ENCODE measurements at regions not wholly inside any gene's neighbourhood (a gene's known extent, or its start where the extent isn't known, plus 50 kb on each side); places are given as distances from the start of the nearest gene placed in this dataset.

DNA sequence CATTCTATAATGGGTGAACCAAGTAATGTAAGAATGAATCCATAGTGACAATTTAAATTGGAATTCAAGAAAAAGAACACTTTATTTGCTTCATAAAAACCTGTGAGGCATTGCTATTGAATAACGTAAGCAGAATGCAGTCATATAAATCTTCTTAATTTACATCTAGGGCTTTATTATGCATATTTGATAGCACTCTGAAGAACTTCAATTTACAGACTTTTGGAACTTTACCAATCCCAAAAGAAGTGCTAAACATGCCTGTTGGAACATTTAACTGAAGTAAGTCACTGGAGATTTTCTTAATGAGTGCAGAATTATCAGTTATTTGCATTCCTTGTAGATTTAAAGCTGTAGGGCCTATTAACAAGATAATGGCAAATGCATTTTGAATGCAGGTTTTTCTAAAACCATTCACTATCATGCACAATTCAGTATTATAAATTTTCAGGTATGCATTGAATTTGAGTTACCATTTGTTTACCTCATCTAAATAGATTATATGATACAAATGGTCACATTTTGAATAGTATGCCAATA lies 1181.2 kb downstream of the ARAP2 start:
- TF ChIP-seq POLR2A (IDR thresholded peaks at IDR 0.05; ENCODE audit: low read depth) (no peak), POLR2AphosphoS5 (IDR thresholded peaks at IDR 0.05) (no peak)
- TF ChIP-seq, protein P1, sequence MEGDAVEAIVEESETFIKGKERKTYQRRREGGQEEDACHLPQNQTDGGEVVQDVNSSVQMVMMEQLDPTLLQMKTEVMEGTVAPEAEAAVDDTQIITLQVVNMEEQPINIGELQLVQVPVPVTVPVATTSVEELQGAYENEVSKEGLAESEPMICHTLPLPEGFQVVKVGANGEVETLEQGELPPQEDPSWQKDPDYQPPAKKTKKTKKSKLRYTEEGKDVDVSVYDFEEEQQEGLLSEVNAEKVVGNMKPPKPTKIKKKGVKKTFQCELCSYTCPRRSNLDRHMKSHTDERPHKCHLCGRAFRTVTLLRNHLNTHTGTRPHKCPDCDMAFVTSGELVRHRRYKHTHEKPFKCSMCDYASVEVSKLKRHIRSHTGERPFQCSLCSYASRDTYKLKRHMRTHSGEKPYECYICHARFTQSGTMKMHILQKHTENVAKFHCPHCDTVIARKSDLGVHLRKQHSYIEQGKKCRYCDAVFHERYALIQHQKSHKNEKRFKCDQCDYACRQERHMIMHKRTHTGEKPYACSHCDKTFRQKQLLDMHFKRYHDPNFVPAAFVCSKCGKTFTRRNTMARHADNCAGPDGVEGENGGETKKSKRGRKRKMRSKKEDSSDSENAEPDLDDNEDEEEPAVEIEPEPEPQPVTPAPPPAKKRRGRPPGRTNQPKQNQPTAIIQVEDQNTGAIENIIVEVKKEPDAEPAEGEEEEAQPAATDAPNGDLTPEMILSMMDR (IDR thresholded peaks at IDR 0.05) = no peak
